DOHH2 (cell line): ENCODE measurements at regions not wholly inside any gene's neighbourhood (a gene's known extent, or its start where the extent isn't known, plus 50 kb on each side); places are given as distances from the start of the nearest gene placed in this dataset.

Experiments used
- CTCF ChIP-seq: fragments of 200-600 bp; sonication (generic); IDR thresholded peaks from one replicate; pipeline ENCODE4 v1.5.1; 2014; ENCODE audit warnings: antibody characterized with exemption, mild to moderate bottlenecking, low read depth, low read length; ENCODE audit not compliant: poor library complexity, severe bottlenecking
- EZH2phosphoT487 ChIP-seq: fragments of 200-600 bp; sonication (generic); IDR thresholded peaks from 2 replicates; pipeline ENCODE4 v1.6.1; 2017; ENCODE audit warnings: borderline replicate concordance, mild to moderate bottlenecking, antibody characterized with exemption, low read length, moderate library complexity, mixed read lengths

GRCh38 chr13:80973721-80974120 is 632.8 kb upstream of the SPRY2 start:
- TF ChIP-seq CTCF (no peak), EZH2phosphoT487 (no peak)
